Islet of Langerhans (tissue), 1 donor: ENCODE measurements at regions not wholly inside any gene's neighbourhood (a gene's known extent, or its start where the extent isn't known, plus 50 kb on each side); places are given as distances from the start of the nearest gene placed in this dataset.
A peak's percentile ranks its signal among the peaks of the same experiment; 100 is the strongest.
"Not testable (repeated sequence)": the region's sequence is repeated elsewhere in the genome, so short reads cannot be mapped to it uniquely, and the experiment has no call there.

ENCODE experiments used
- FAIRE-seq: peaks from one replicate; lab custom pipeline; 2011; peaks lifted over from hg19 to GRCh38; lab: Jason Lieb, UNC

GRCh38 chr5:165000479-165001190 lies 1495.2 kb downstream of the MAT2B start:
- no peak for FAIRE-seq

GRCh38 chr5:165003283-165003682 lies 1497.9 kb downstream of the MAT2B start:
- no peak for FAIRE-seq

DNA sequence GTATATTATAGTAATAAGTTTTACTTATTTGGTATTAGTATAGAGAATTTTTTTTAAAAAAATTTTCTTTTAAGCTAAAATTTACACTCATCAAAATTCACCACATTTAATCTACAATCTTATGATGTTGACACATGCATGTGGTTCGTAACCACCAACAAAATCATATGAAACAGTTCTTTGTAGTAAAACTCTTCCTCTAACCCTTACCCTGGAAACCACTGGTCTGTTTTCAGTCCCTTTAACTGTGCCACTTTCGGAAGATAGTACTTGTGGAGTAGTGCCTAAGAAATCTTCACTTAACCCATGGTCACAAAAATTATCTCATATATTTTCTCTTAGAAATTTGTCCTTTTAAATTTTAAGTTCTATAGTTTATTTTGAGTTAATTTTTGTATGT lies 1498.8 kb downstream of the MAT2B start:
- FAIRE-seq = no peak

- no peak for FAIRE-seq
Measured at GRCh38 chr5:165014439-165014838, 1509.0 kb downstream of the MAT2B start.

- FAIRE-seq = peak; percentile 72
Measured at GRCh38 chr5:165015126-165015525, 1509.7 kb downstream of the MAT2B start.

- no peak for FAIRE-seq
Measured at GRCh38 chr5:165015547-165015946, 1510.1 kb downstream of the MAT2B start.

- FAIRE-seq = no peak
Measured at GRCh38 chr5:165026971-165027370, 1521.6 kb downstream of the MAT2B start.

- FAIRE-seq = no peak
Measured at GRCh38 chr5:165028356-165028755, 1522.9 kb downstream of the MAT2B start.

- no peak for FAIRE-seq
Measured at GRCh38 chr5:165029099-165029870, 1523.9 kb downstream of the MAT2B start.

DNA sequence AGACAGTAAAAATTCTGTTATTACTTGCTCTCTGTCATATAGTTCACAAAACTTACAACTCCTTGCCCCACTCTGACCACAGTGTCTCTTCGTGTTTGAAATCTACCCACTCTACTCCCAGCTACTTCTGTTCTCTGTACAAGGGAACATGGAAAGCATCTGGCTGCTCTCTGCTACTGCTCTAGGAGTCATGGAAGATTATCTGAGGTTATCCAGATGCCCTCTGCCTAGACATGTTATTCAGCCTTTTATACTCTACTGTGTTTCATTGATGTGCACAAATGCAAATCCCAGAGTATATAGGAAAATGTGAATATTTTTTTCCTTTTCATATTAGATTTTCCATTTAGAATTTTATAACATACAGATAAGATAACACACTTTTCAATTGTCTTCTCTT lies 1525.6 kb downstream of the MAT2B start:
- no peak for FAIRE-seq

DNA sequence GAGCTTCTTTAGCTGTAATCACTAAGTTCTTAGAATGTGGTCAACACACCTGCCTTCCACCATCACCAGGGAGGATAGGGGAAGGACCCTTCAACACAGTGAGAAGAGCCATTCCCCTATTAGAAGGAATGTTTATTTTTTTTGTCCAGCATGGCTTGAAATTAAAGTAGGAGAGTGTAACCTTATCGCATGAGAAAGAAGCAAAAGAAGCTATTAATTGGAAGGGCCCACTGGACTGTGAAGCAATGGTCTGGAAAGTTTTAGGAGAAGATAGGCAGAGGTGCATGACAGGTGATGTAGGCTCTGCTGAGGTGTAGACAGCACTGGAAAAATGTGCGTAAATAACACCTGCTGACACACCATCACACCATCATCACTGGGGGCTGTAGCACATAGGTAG lies 1526.0 kb downstream of the MAT2B start:
- FAIRE-seq = no peak

- no peak for FAIRE-seq
Measured at GRCh38 chr5:165035520-165035919, 1530.1 kb downstream of the MAT2B start.

DNA sequence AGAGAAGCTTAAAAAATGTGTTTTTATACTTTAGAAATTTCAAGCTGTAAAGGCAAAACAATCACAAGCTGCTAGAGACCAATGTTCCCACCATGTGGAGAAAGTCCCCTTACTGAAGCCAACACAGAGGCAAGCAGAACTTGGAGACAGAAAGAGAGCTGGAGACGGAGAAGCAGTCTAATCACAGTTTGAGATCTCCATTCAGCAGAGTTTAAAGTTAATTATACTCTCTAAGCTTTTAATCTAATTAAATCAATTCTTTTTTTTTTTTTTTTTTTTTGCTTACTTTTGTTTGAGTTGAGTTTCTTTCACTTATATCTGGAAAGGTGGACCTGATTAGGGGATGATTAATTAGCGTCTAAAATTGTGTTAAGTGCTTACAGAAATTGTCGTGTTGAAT lies 1534.3 kb downstream of the MAT2B start:
- no peak for FAIRE-seq

GRCh38 chr5:165045941-165046340 lies 1540.5 kb downstream of the MAT2B start:
- FAIRE-seq = not testable (repeated sequence)

GRCh38 chr5:165055476-165055875 lies 1550.1 kb downstream of the MAT2B start:
- no peak for FAIRE-seq

DNA sequence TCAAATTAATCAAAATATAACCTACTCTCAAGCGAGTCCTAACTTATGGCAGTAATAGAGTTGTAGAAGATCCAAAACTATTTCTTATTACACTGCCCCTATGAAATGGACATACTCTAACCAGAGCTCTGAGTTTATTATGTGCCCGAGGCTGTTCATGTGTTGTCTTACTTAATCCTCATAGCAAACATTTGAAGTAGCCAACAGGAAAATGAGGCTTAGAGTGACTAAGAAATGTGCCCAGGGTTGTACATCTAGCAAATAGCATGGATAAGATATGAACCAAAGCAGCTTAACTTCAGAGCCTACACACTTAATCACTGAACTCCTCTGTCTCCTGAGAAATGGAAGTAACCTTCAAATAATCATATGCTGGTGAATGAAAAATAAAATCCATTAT lies 1551.7 kb downstream of the MAT2B start:
- FAIRE-seq = no peak

- FAIRE-seq = no peak
Measured at GRCh38 chr5:165066751-165067385, 1561.4 kb downstream of the MAT2B start.

DNA sequence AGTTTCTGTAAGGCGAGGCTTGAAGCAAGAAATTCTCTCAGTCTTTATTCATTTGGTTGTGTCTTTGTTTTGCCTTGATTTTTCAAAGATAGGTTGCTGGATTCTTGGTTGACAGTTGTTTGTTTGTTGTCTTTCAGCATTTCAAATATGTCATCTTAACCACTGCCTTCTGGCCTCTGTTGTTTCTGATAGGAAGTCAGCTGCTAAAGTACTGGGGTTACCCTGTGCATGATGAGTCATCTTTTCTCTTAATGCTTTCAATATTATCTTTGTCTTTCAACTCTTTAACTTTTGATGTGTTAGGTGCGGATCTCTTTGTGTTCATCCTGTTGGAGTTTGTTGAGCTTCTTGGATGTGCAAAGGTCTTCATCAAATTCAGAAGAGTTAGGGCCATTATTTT lies 1571.3 kb downstream of the MAT2B start:
- FAIRE-seq = no peak

DNA sequence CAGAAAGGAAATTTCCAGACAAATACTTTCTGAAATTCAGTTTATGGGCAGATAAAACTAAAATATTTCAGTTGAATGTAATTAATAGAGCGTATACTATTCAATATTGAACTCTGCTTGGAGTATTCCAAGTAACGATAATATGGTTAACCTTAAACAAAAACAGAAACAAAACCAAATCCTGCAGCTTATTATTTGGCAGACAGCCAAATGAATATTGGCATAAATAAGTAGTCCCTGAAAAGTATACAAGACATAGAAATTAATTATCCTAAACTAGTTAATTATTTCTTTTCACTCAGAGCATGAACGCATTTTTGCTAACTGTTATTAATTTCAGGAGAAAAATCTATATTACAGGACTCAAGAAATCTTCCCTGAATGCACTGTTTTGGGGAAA lies 1574.0 kb downstream of the MAT2B start:
- FAIRE-seq = no peak

GRCh38 chr5:165083394-165083793 lies 1578.0 kb downstream of the MAT2B start:
- no peak for FAIRE-seq

- no peak for FAIRE-seq
Measured at GRCh38 chr5:165086465-165086864, 1581.0 kb downstream of the MAT2B start.

- no peak for FAIRE-seq
Measured at GRCh38 chr5:165094782-165095181, 1589.4 kb downstream of the MAT2B start.

GRCh38 chr5:165101709-165102108 lies 1596.3 kb downstream of the MAT2B start:
- no peak for FAIRE-seq
